Peyer's patch (tissue), 4 donors: ENCODE measurements at regions not wholly inside any gene's neighbourhood (a gene's known extent, or its start where the extent isn't known, plus 50 kb on each side); places are given as distances from the start of the nearest gene placed in this dataset.
"Not testable (repeated sequence)": the region's sequence is repeated elsewhere in the genome, so short reads cannot be mapped to it uniquely, and the experiment has no call there.

ENCODE experiments used
- POLR2A ChIP-seq, 2 donors: fragments of 450-650 bp; IDR thresholded peaks; one replicate each; pipeline ENCODE4 v1.5.1; 2017; ENCODE audit warnings: antibody characterized with exemption in 2 of 2, mild to moderate bottlenecking in 2 of 2, moderate library complexity in 2 of 2
- TF ChIP-seq, protein P1 (sequence below), 6 experiments: fragments of 450-650 bp in 4 of 6; fragments of 200-600 bp in 2 of 6; sonication (generic) in 1 of 6; IDR thresholded peaks; one replicate each; pipeline ENCODE4 v1.5.1; 2017 to 2019; ENCODE audit warnings: antibody characterized with exemption in 6 of 6, mild to moderate bottlenecking in 3 of 6, moderate library complexity in 1 of 6

GRCh38 chr5:147141580-147141979 is 93.2 kb upstream of the STK32A start:
- TF ChIP-seq, protein P1, sequence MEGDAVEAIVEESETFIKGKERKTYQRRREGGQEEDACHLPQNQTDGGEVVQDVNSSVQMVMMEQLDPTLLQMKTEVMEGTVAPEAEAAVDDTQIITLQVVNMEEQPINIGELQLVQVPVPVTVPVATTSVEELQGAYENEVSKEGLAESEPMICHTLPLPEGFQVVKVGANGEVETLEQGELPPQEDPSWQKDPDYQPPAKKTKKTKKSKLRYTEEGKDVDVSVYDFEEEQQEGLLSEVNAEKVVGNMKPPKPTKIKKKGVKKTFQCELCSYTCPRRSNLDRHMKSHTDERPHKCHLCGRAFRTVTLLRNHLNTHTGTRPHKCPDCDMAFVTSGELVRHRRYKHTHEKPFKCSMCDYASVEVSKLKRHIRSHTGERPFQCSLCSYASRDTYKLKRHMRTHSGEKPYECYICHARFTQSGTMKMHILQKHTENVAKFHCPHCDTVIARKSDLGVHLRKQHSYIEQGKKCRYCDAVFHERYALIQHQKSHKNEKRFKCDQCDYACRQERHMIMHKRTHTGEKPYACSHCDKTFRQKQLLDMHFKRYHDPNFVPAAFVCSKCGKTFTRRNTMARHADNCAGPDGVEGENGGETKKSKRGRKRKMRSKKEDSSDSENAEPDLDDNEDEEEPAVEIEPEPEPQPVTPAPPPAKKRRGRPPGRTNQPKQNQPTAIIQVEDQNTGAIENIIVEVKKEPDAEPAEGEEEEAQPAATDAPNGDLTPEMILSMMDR (IDR thresholded peaks at IDR 0.05): not testable (repeated sequence)
- TF ChIP-seq POLR2A (IDR thresholded peaks at IDR 0.05): not testable (repeated sequence)
